Nephron (organoid): ENCODE measurements at regions not wholly inside any gene's neighbourhood (a gene's known extent, or its start where the extent isn't known, plus 50 kb on each side); places are given as distances from the start of the nearest gene placed in this dataset.

Experiments used
- H3K27ac Mint-ChIP-seq, 3 experiments: 2 replicates each; pipeline ENCODE4 v1.8.0; 2020; ENCODE audit warnings: mixed read lengths in 3 of 3, mild to moderate bottlenecking in 2 of 3, moderate library complexity in 1 of 3
- H3K27me3 Mint-ChIP-seq: 2 replicates; pipeline ENCODE4 v1.8.0; 2021; ENCODE audit warnings: low read depth, mild to moderate bottlenecking, moderate library complexity, mixed read lengths
- H3K36me3 Mint-ChIP-seq: 2 replicates; pipeline ENCODE4 v1.8.0; 2020; ENCODE audit warnings: low read depth, mixed read lengths
- H3K4me1 Mint-ChIP-seq: 2 replicates; pipeline ENCODE4 v1.8.0; 2020; ENCODE audit warnings: mixed read lengths
- H3K4me3 Mint-ChIP-seq, 3 experiments: 2 replicates each; pipeline ENCODE4 v1.8.0; 2020; ENCODE audit warnings: mild to moderate bottlenecking in 3 of 3, mixed read lengths in 3 of 3, moderate library complexity in 2 of 3
- H3K9me3 Mint-ChIP-seq: 2 replicates; pipeline ENCODE4 v1.8.0; 2020; ENCODE audit warnings: mixed read lengths
- TF ChIP-seq, protein P1 (sequence below), 3 experiments: fragments of 200-600 bp; sonication (generic); IDR thresholded peaks; one replicate each; pipeline ENCODE4 v1.5.0; 2021; ENCODE audit warnings: antibody characterized with exemption in 3 of 3; ENCODE audit not compliant: unreplicated experiment in 3 of 3

DNA sequence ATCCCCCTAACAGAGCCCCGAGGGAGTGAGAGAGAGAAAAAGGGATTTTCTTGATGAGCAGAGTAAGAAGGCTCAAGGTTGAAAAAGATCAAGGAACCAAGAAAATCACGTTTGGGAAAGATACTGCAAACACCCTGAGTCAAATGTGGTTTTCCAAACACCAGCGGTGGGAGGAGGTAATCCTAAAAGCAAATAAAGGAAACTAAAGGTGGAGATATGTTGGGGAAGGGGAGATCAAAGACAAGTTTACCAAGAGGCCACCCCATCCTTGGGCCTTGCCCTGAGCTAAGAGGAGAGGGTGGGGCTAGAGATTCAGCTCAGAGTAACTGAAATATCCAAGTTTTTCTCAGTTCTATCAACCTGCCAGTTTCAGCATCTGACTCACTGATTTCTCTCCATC lies 332.3 kb downstream of the ETAA1 start:
- TF ChIP-seq, protein P1, sequence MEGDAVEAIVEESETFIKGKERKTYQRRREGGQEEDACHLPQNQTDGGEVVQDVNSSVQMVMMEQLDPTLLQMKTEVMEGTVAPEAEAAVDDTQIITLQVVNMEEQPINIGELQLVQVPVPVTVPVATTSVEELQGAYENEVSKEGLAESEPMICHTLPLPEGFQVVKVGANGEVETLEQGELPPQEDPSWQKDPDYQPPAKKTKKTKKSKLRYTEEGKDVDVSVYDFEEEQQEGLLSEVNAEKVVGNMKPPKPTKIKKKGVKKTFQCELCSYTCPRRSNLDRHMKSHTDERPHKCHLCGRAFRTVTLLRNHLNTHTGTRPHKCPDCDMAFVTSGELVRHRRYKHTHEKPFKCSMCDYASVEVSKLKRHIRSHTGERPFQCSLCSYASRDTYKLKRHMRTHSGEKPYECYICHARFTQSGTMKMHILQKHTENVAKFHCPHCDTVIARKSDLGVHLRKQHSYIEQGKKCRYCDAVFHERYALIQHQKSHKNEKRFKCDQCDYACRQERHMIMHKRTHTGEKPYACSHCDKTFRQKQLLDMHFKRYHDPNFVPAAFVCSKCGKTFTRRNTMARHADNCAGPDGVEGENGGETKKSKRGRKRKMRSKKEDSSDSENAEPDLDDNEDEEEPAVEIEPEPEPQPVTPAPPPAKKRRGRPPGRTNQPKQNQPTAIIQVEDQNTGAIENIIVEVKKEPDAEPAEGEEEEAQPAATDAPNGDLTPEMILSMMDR (IDR thresholded peaks at IDR 0.05; ENCODE audit: unreplicated experiment in 3 of 3): no peak
- no peak overlapping the region for H3K27ac Mint-ChIP-seq
- H3K36me3 Mint-ChIP-seq: no peaks in the 10 kb centered on the region
- no peaks in the 10 kb centered on the region for H3K9me3 Mint-ChIP-seq
- no peaks in the 10 kb centered on the region for H3K27me3 Mint-ChIP-seq
- H3K4me1 Mint-ChIP-seq: peaks cover 5% of the 10 kb centered on the region
- no peak overlapping the region for H3K4me3 Mint-ChIP-seq

DNA sequence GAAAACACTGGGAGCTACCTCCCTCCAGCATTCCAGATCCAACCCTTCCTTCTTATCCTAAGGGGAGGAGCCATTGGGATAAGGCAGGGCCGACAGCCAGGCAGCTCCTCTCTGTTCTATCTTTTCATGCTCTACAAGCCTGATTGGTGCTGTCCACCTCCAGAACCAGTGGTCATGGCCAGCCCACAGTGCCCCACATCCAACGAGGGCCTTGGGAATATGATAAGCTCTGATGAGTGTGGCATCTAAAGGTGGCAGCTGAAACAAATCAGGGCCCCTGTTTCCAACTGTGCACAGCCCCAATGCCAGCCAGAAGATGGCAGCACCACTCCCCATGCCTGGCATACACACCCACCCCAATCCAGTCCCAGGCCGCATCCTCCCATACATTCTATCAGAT lies 329.3 kb downstream of the C1D start:
- H3K9me3 Mint-ChIP-seq: peaks cover 2% of the 10 kb centered on the region
- H3K27me3 Mint-ChIP-seq: no peaks in the 10 kb centered on the region
- H3K4me1 Mint-ChIP-seq: no peaks in the 10 kb centered on the region
- TF ChIP-seq, protein P1 (IDR thresholded peaks at IDR 0.05; ENCODE audit: unreplicated experiment in 3 of 3): peak in 1 of 3 experiments; percentile 23
- H3K36me3 Mint-ChIP-seq: no peaks in the 10 kb centered on the region
- H3K27ac Mint-ChIP-seq: no peak overlapping the region
- H3K4me3 Mint-ChIP-seq: no peak overlapping the region

DNA sequence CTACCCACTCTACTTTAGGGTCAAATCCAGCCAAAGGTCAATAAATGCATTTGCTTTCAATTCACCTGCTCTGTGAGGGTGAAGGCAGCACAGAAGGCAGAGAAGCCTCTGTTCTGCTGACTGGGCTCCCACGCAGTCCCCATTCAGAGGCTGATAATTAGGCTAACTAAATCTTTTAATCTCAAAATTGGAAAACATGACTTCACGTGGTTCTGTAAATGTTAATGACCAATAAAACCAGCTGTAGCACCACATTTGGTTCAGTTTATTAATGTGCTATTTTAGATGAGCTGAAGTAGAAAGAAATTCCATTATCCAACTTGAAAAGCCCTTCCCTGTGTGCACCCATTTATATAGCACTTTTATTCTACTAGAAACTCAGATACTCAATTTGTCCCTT lies 310.6 kb downstream of the C1D start:
- Mint-ChIP-seq H3K27me3 (no peaks in the 10 kb centered on the region), H3K36me3 (no peaks in the 10 kb centered on the region), H3K4me3 (no peak overlapping the region), H3K27ac (no peak overlapping the region), H3K9me3 (no peaks in the 10 kb centered on the region), H3K4me1 (peaks cover 8% of the 10 kb centered on the region)
- TF ChIP-seq, protein P1 (IDR thresholded peaks at IDR 0.05; ENCODE audit: unreplicated experiment in 3 of 3): no peak

DNA sequence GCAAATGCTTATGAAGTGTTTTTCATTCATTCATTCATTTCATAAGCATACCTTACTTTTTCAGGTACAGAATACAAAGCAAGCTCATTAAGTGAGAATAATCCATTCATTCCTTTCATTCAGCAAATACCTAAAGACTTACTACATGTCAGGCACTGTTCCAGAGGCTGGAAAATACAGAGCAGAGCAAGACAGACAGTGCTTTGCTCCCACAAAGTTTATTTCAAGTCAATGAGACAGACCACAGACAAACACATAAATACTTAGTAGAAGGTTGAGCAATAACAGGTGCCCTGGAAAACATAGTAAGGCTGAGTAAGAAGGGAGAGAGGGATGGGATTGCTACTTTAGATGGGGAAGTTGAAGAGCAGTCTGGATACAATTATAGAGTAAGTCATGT lies 309.8 kb downstream of the C1D start:
- Mint-ChIP-seq H3K27ac (no peak overlapping the region), H3K36me3 (no peaks in the 10 kb centered on the region), H3K4me1 (peaks cover 9% of the 10 kb centered on the region), H3K27me3 (no peaks in the 10 kb centered on the region), H3K4me3 (no peak overlapping the region), H3K9me3 (no peaks in the 10 kb centered on the region)
- TF ChIP-seq, protein P1 (IDR thresholded peaks at IDR 0.05; ENCODE audit: unreplicated experiment in 3 of 3): no peak

DNA sequence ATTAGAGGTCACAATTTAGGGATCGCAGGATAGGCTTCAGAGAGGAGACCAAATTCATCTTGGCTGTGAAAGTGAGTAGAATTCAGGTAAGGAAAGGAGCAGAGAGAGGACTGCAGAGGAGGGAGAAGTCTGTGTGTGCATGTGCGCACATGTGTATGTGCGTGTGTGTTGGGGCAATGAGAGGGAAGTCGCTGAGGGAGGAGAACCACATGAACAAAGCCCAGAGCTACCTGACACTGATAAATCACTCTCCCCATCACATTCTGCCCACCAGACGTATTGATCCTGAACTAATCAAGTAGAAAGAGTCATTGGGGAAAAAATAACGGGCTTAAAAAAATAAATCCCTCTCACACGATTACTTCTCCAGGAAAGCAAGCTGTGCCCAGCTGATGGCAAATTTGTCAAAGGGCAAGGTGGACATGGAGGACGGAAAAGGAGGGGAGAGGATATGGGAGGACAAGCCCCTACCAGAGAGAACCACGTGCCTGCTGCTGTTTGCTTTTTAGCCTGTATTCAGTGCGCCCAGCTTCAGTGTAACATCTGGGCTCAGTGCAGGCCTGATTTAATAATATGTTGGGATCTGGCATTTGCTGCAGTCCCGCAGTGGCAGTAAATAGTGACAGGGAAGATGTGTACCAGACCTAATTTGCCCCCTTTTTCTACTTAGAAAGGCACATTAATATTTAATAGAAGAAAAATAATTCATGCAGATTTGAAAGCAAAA lies 307.5 kb downstream of the C1D start:
- Mint-ChIP-seq H3K4me1 (peaks cover 9% of the 10 kb centered on the region), H3K9me3 (no peaks in the 10 kb centered on the region), H3K27ac (peak overlapping the region in 1 of 3 experiments; percentile 0), H3K27me3 (peaks cover 3% of the 10 kb centered on the region), H3K4me3 (no peak overlapping the region), H3K36me3 (no peaks in the 10 kb centered on the region)
- TF ChIP-seq, protein P1 (IDR thresholded peaks at IDR 0.05; ENCODE audit: unreplicated experiment in 3 of 3): no peak

DNA sequence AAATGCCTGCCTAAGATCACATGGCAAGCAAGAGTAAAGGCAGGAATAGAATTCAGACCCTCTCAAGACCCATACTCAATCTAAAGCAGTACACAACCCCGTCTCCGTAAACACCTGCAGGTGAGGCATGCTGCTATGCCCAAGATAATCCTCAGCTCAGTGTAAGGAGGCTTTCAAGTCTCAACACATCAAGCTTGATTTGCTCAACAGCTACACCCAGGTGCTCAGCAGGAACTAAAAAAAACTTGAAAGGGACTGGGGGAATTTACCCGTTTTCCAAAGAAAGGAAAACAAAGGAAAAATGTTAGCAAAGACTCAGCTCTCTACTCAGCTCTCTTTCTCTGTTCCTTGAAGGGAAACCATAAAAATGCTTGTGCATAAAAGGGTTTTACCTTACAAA lies 301.8 kb downstream of the C1D start:
- Mint-ChIP-seq H3K27ac (no peak overlapping the region), H3K27me3 (peaks cover 3% of the 10 kb centered on the region), H3K36me3 (no peaks in the 10 kb centered on the region), H3K4me1 (peaks cover 5% of the 10 kb centered on the region), H3K4me3 (no peak overlapping the region), H3K9me3 (peaks cover 11% of the 10 kb centered on the region)
- TF ChIP-seq, protein P1 (IDR thresholded peaks at IDR 0.05; ENCODE audit: unreplicated experiment in 3 of 3): no peak
